RWPE1 (cell line): ENCODE measurements at regions not wholly inside any gene's neighbourhood (a gene's known extent, or its start where the extent isn't known, plus 50 kb on each side); places are given as distances from the start of the nearest gene placed in this dataset.

Source experiments
- CTCF ChIA-PET: fragments of 350-600 bp; sonication (Branson Sonifier 250); formaldehyde crosslinking; extraction: SDS; loops from one replicate; lab custom pipeline; 2021; lab: Yijun Ruan, JAX
- POLR2A ChIA-PET: fragments of 400-600 bp; formaldehyde crosslinking; extraction: SDS; loops from one replicate; lab custom pipeline; 2020; ENCODE audit warnings: antibody characterized with exemption; ENCODE audit not compliant: low non-redundant PET; lab: Yijun Ruan, JAX
- DNase-seq: peaks from one replicate; pipeline ENCODE4 v3.0.0; 2012; ENCODE audit warnings: low spot score
- H3K27ac ChIP-seq: fragments of 450-650 bp; 2 replicates; pipeline ENCODE4 v1.5.1; 2017
- CTCF ChIP-seq: fragments of 450-650 bp; conservative IDR thresholded peaks from 2 replicates; pipeline ENCODE4 v1.5.1; 2017; ENCODE audit warnings: low read depth, mild to moderate bottlenecking

GRCh38 chr13:44236370-44236769 lies 137.3 kb upstream of the SERP2 start:
- ChIA-PET POLR2A (interaction anchor here (0.6 kb wide), 1 partner anchor 10 kb away, joined by 5 read pairs; no protein-coding TSS in a partner anchor), CTCF (no interaction called here)
- no peak for DNase-seq
- no peak overlapping the region for H3K27ac ChIP-seq
- no peak for TF ChIP-seq CTCF

- H3K27ac ChIP-seq, result no peak overlapping the region
Measured at GRCh38 chr13:44236801-44237207, 136.8 kb upstream of the SERP2 start.

GRCh38 chr13:44237276-44237767 lies 136.3 kb upstream of the SERP2 start:
- POLR2A ChIA-PET, result no interaction called here
- peak; percentile 71 for DNase-seq
- CTCF ChIA-PET, result interaction anchor here (0.6 kb wide), 1 partner anchor 137 kb away, joined by 3 read pairs; no protein-coding TSS in a partner anchor
- H3K27ac ChIP-seq, result peak overlapping the region; percentile 52; the same call in 1 of the 2 replicates
- no peak for TF ChIP-seq CTCF

More at GRCh38 chr13:44236801-44237207, 136.8 kb upstream of the SERP2 start:
- POLR2A ChIA-PET, result interaction anchor here (0.6 kb wide), 1 partner anchor 10 kb away, joined by 5 read pairs; no protein-coding TSS in a partner anchor
- CTCF ChIA-PET, result no interaction called here
- no peak for DNase-seq
- TF ChIP-seq CTCF, result no peak

GRCh38 chr13:44237881-44238421 lies 135.7 kb upstream of the SERP2 start:
- peak overlapping the region; percentile 46; the same call in 1 of the 2 replicates for H3K27ac ChIP-seq
- CTCF ChIA-PET, result interaction anchor here (0.6 kb wide), 1 partner anchor 137 kb away, joined by 3 read pairs; no protein-coding TSS in a partner anchor
- POLR2A ChIA-PET, result no interaction called here
- peak; percentile 48 for DNase-seq
- TF ChIP-seq CTCF, result no peak

- ChIA-PET CTCF (interaction anchor here (0.5 kb wide), 1 partner anchor 116 kb away, joined by 3 read pairs; no protein-coding TSS in a partner anchor), POLR2A (no interaction called here)
- H3K27ac ChIP-seq, result no peak overlapping the region
- TF ChIP-seq CTCF, result no peak
- DNase-seq, result no peak
Measured at GRCh38 chr13:44240611-44241145, 132.9 kb upstream of the SERP2 start.

GRCh38 chr13:44241638-44242037 lies 132.0 kb upstream of the SERP2 start:
- ChIA-PET POLR2A (no interaction called here), CTCF (no interaction called here)
- no peak overlapping the region for H3K27ac ChIP-seq

More at GRCh38 chr13:44241638-44242037, 132.0 kb upstream of the SERP2 start:
- TF ChIP-seq CTCF, result no peak
- DNase-seq, result no peak
